HG03378 (cell line): ENCODE measurements at regions not wholly inside any gene's neighbourhood (a gene's known extent, or its start where the extent isn't known, plus 50 kb on each side); places are given as distances from the start of the nearest gene placed in this dataset.

Experiments
- ATAC-seq: cut with Tn5 transposase; IDR thresholded peaks from one replicate; pipeline ENCODE4 v1.9.1; 2021; ENCODE audit warnings: mild to moderate bottlenecking, moderate library complexity; ENCODE audit not compliant: unreplicated experiment

DNA sequence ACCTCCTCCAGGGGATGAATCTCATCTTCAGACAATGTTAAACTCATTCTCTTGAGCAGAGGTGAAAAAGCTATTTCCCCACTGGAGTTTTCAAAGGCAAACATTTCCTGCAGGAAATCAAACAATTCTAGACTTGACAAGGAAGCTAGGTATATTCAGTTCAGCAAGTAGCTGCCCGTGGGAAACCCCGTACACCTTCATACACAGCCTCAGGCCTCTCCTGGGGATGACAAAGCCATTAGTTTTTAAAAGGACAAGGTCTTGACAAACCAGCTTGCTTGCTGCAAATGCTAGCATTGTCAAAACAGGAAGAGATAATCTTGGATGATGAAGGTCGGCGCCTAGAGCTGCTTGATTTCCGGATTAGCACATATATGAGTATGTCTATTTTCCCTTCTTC lies 1630.8 kb upstream of the TENM4 start:
- no peak for ATAC-seq

GRCh38 chr11:81070948-81071347 lies 1630.1 kb upstream of the TENM4 start:
- peak; percentile 93 for ATAC-seq

DNA sequence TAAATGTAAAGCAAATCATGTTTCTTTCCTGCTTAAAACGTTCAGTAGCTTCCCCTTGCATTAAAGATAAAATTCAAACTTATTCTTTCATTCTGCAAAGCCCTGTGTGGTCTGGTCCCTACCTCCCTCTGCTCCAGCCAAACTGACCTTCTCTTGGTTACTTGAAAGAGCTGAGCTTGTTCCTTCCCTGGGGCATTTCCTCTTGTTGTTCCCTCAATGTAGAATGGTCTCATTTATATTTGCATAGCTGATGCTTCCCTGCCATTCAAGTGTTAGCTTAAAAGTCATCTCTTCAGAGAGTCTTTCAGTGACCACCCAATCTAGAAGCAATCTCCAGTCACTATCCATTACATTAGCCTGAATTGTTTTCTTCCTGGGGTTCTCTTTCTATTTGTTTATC lies 1618.5 kb upstream of the TENM4 start:
- no peak for ATAC-seq

GRCh38 chr11:81052344-81053158 lies 1611.7 kb upstream of the TENM4 start:
- no peak for ATAC-seq

GRCh38 chr11:81039916-81040524 lies 1599.2 kb upstream of the TENM4 start:
- ATAC-seq = no peak

DNA sequence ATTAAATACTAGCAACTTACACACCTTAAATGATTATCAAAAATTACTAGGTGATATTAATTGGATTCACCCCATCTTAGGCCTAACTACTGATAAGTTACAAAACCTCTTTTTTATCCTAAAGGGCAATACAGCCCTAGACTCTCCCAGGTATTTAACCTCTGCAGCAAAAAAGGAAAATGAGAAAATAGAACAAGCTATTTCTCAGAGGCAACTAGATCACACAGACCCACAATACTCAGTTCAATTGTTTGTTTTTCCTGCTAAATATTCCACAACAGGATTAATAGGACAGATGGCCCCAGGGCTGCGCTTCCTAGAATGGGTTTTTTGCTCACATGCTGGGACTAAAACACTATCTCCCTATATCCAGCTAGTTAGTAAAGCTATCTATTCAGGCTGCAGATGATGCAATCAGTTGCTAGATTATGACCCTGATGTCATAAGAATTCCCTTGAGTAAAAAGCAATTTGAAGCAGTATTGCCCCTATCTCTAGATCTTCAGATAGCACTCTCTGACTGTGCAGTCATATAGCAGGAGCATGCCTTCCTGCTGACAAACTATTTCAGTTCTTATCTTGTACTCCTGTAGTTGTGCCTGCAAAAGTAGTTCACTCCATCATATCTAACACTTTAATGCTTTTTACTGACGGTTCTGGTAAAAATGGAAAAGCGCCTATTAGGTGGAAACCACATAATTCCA lies 1595.5 kb upstream of the TENM4 start:
- ATAC-seq = no peak

DNA sequence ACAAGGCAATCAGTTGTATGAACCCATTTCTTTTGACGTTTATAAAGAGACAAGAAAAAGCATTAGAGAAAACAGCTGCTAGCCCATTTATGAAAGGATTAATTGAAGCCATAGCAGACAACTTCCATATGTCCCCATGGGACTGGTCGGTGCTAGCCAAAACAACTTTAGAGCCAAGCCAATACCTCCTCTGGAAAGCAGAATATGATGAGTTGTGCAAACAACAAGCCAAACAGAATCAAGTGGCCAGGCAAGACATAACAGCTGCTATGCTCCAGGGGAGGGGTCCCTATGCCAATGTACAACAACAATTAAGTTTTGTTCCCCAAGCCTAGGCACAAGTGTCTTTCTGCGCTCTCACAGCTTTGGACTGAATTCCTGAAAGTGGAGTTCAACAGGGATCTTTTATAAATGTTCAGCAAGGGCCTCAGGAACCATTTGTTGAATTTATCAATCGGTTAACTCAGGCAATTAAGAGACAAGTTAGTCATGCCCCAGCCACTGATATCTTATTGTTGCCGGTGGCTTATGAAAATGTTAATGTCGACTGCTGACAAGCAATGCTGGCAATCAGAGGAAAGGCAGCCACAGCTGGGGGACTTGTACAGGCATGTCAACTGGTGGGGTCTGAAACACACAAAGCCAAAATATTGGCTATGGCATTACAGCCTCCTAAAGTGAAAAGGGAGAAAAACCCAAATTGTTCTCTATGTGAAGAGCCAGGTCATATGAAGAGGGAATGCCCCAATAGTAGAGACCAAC lies 1593.1 kb upstream of the TENM4 start:
- ATAC-seq = no peak

DNA sequence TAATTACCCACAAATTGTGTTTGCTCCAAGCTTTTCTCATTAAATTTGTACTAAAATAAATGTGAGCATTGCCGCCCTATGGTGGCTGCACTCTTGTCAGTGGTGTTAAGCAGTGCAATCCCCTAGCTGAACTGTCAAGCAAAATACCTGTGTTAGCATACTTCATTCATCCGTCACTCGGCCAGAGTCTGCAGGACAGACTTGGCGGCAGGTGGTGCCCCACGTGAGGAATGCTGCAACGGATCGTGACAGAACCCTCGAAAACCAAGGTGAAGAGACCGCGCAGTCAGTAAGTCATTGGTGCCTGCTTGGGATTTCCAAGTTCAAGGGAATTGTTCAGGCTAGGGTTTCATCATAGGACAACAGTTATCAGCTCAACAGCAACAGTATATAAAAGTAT lies 1592.1 kb upstream of the TENM4 start:
- no peak for ATAC-seq

- no peak for ATAC-seq
These were observed 1589.4 kb upstream of the TENM4 start for GRCh38 chr11:81030186-81030585.

GRCh38 chr11:81026032-81026431 lies 1585.2 kb upstream of the TENM4 start:
- no peak for ATAC-seq

- ATAC-seq = no peak
These were observed 1581.2 kb upstream of the TENM4 start for GRCh38 chr11:81022057-81022456.

DNA sequence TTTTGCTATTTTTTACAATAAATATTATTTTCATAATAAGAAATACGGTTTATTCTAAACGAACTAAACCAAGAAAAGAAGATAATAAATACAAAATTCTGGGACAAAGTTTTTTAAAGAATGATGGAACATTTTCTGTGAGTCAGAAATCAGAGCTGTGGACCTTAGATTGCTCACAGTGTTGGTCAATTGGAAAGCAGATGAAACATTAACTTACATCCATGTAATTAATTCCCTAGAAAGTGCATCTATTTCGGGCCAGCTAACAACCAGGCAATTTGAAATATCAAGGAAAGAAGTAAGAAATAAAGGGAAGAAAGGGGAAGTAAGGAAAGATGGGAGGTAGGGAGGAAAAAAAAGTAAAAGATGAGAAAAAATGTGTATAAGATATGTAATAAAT lies 1569.8 kb upstream of the TENM4 start:
- ATAC-seq = no peak

DNA sequence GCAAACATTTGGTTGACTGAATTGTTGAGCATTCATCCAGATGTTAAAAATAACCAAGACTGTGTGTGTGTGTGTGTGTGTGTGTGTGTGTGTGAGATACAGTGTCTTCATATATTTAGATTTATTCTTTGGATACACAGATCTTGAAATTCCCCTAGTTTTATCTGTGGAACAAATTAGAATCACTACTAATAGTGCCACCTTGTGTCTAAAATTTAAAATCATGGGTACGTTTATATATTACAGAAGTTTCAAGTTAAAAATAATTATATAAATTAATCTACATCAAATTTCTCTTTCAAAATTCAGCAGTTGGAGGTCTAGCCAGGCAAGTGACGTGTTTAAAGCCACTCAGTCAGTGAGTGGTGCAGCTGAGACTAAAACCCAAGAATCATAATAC lies 1566.2 kb upstream of the TENM4 start:
- no peak for ATAC-seq

- ATAC-seq = peak; percentile 89
These were observed 1564.8 kb upstream of the TENM4 start for GRCh38 chr11:81005595-81005994.

- no peak for ATAC-seq
These were observed 1563.7 kb upstream of the TENM4 start for GRCh38 chr11:81004576-81004975.

GRCh38 chr11:81002374-81002773 lies 1561.5 kb upstream of the TENM4 start:
- ATAC-seq = no peak

- no peak for ATAC-seq
These were observed 1559.9 kb upstream of the TENM4 start for GRCh38 chr11:81000735-81001134.

DNA sequence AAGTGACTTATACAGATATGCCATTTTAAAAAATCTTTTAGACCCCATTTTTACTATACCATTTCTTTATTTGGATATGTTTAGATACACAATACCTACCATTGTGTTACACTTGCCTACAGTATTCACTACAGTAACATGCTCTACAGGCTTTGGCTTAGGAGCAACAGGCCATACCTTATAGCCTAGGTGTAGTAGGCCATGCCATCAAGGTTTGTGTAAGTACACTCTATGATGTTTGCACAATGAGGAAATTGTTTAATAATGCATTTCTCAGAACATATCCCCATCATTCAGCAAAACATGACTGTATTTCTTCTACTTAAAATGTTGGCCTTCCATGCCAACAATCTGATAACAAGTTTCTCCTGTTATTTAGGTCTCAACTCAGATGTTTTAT lies 1559.5 kb upstream of the TENM4 start:
- no peak for ATAC-seq

GRCh38 chr11:80995523-80995922 lies 1554.7 kb upstream of the TENM4 start:
- ATAC-seq = no peak

GRCh38 chr11:80993536-80993935 lies 1552.7 kb upstream of the TENM4 start:
- ATAC-seq = no peak

GRCh38 chr11:80990885-80991284 lies 1550.1 kb upstream of the TENM4 start:
- no peak for ATAC-seq
